NCI-H2196 (cell line): ENCODE measurements at regions not wholly inside any gene's neighbourhood (a gene's known extent, or its start where the extent isn't known, plus 50 kb on each side); places are given as distances from the start of the nearest gene placed in this dataset.
"Not testable (repeated sequence)": the region's sequence is repeated elsewhere in the genome, so short reads cannot be mapped to it uniquely, and the experiment has no call there.

Experiments
- DNase-seq: peaks from one replicate; lab custom pipeline; 2025; ENCODE audit not compliant: unreplicated experiment; lab: John Stamatoyannopoulos, UW

DNA sequence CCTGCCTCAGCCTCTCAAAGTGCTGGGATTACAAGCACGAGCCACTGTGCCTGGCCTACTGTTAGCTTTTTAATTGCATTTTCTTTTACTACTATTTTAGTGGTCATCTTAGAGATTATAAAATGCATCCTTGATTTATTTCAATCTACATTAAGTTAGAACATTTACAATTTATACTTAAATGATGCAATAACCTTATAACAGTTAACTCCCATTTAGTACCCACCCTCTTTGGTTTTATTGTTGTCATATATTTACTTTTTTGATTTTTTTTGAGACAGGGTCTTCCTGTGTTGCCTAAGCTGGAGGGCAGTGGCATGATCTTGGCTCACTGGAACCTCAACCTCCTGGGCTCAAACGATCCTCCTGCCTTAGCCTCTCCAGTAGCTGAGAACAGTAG lies 77.3 kb downstream of the PPCDC start:
- no peak for DNase-seq

DNA sequence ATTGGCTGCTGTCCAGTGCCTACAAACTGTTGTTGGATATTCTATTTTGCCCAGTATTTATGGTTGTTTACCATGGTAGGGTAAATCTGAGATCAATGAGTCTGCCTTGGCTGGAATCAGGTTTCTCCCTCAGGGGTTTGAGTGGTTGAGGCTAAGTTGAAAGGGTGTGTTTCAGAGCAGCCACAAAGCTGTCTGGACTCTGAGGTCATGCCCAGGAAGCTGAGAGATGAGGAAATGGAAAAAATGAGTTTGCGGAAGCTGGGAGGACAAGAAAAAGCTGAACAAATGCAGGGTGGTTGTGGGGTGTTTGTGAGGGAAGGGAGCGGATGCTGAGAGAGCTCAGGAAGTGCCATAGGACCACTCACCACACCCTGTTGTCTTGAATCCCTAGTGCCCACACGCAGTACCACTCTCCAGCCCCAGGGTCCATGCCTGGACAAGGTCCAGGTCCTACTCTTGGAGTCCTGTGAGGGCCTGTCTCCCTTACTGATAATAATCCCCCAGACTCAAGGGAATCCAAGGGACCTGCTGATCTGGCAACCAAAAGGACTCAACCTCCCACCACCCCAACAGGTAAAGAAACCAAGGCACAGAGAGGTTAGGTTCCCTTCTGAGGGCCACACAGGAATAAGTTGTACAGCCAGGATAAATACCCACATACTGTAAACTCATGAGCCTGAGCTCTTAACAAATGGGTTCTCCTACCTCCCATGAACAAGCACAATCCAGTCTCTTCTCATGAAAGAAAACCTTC lies 81.6 kb downstream of the PPCDC start:
- DNase-seq, result peak; percentile 66

DNA sequence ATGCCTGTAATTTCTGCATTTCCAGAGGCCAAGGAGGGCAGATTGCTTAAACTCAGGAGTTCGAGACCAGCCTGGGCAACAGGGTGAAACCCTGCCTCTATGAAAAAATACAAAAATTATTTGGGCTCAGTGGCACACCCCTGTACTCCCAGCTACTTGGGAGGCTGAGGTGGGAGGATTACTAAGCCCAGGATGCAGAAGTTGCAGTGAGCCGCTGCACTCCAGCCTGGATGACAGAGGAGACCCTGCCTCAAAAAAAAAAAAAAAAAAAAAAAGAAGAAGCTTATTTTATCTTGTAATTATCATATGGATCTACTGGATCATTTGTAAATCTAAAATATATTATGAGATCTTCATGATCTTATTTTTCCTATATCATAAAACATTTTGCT lies 84.1 kb downstream of the PPCDC start:
- no peak for DNase-seq

DNA sequence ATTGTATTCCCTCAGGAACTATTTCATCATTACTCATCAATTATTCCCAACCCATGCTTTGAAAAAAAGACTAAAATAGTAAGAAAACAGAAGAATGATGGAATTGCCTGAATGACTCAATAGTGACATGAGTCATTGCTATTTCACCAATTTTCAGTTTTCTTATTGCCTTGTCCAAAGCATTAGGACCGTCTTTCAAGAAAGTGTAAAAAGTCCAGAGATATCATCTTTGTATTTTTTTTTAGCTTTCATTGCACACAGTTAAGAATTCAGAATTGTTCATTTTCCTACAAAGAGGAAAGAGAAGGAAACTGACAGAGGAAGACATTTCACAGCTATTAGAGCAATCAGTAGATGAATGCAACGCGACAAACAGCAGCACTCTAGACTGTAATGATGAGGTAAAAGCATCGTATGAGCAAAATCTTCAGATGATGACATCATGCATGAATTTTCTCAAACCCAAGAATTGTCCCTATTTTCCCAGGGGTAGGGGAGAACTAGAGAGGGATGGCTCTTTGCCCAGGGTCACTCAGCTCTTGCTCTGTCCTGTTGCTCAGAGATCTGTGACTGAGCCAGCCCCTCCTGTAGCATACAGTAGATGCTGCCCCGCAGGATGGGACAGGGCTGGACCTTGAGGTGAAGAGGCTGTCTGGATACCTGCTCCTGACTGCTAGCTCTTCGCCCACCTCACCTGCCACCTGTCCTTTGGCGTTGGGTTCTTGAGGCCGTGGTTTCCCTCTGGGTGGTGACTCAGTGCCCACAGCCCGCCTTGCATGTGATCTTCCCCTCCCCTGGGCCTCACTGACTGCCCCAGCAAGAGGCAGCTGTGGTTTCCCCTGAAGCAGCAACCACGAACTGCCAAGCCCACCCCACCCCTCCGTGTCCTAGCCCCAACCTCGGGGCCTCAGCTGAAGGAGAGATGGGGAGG lies 84.8 kb downstream of the PPCDC start:
- DNase-seq, result no peak

DNA sequence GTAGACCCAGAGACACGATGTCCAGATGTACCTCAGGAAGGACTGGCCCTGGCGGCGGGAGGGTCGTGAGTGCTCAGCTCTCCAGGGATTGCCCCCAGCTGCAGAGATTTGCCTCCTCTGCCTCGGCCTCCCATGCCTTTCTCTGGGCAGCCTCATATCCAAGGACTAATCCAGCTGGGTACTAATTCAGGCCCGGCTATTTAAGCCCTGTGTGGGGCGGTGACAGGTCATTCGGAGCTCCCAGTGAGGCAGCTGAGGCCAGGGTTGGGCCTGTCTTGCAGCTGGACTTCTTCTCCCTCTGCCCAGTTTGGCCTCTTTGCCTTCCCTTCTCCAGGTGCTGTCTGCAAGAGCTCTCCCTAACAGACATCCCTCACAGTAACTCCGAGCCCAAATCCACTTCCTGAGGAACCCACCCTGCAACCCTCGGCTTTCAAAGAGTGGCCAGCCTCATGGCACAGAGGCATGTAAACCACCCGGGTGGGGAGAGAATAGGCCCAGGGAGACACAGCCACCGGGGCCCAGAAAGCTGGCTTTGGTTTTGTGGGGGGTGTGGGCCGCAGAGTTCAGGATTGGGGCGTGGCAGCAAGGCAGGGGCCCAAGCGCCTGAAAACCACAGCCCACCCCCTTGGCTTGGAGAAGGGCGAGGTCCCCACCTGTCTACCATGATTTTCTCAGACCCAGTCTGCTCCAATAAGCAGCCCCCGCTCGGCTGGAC lies 85.8 kb downstream of the PPCDC start:
- no peak for DNase-seq

DNA sequence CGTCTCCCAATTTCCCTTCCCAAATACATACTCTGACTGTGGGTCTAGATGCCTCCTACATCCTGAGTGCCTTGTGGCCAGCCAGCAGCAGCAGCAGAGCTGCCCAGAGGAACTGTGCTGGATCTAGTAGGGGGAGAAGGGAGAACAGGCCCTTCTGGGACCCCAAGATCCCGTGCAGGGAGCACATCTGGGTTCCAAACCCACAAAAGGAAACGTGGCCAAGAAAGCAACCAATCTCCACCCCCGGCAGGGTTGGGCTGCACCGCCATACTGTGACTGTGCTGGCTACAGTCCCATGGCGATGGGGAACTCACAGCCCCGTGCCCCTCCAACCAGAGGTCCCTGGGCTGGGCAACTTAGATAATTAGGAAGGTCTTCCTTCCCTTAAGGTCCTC lies 86.3 kb downstream of the PPCDC start:
- DNase-seq, result no peak

DNA sequence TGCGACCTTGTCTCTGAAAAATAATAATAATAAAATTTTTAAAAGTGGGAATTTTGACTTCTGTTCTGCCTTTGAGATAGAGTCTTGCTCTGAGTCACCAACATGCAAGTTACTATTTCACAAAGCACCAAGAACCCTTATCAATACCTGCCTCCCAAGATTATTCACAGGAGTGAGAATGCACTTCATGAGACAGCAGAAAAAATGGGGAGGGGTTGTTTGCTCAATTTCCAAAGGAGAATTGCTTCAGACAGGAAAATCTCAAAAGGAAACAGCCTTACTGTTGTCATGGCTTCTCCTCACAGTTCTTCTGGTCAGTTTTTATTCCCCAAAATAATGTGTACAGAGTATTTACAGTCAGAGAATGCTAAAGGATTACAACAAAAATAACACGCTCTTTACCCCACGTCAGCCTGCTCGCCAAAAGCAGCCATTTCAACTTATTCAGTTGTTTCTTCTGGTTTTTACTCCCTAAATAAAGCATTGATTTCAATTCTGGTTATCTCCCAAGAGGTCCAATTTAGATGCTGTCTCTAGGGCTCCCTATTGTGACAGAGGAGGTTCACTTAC lies 89.0 kb downstream of the PPCDC start:
- DNase-seq, result no peak

DNA sequence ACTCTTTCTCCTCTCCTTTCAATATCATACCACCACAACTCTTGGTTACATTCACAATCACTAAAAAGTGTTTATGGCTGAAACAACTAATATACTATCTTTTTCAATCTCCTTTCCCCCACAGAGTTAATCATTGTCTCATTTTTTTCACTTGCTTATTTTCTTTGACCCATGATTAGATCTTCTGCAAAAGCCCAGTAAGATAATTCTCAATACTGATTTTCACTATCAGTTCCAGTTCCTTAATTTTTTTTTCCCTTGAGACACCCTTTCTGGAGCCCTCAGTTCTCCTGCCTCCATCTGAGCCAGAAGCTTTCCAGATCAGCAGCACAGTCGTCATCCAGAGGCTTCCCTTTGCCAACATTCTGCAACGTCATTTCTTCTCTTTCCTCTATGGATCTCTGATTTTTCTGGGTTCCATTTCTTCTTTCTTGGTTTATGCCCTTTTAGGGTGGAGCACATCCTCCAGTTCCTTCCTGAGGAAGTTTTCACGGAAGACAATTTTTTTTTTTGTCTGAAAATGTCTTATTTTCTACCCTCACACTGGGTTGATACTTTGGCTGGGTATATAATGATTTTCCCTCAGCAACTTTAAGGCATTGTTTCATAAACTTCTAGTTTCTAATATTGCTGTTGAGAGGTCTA lies 88.7 kb upstream of the C15orf39 start:
- DNase-seq, result no peak

DNA sequence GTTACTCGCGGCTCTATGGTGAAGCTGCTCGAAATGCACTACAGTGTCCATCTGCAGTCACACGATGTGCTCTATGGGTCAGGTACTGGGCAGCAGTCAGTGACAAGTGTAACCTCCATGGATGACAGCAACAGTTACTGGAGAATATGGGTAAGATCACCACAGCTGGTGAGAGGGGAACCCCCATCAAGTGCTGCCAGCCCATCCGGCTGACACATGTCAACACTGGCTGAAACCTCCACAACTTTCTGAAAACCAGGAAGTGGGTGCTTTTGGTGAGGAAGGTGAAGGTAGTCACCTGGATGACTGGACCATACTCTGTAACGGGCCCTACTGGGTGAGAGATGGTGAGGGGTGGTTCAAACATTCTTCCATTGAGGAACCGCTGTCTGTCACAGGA lies 87.4 kb upstream of the C15orf39 start:
- no peak for DNase-seq

DNA sequence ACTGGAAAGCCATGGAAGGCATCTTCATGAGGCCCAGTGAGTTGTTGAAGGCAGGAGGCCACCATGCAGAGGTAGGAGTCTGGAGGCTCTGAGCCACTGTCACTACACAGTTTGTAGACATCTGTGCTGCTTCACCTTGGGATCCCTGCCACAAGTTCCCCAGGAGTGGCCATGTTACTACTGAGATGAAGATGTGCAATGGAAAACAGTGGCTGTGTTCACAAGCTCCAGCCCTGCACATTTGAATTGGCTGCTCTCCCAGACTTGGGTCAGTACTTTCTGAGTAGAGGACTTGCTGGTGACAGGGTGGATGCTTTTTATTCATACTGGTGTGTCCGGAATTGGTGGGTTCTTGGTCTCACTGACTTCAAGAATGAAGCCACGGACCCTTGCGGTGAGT lies 86.9 kb upstream of the C15orf39 start:
- DNase-seq, result no peak

DNA sequence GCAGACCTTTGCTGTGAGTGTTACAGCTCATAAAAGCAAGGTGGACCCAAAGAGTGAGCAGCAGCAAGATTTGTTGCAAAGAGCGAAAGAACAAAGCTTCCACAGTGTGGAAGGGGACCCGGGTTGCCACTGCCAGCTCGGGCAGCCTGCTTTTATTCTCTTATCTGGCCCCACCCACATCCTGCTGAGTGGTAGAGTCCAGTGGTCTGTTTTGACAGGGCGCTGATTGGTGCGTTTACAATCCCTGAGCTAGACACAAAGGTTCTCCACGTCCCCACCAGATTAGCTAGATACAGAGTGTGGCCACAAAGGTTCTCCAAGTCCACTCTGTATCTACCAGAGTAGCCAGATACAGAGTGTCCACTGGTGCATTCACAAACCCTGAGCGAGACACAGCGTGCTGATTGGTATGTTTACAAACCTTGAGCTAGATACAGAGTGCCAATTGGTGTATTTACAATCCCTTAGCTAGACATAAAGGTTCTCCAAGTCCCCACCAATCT lies 86.2 kb upstream of the C15orf39 start:
- DNase-seq, result not testable (repeated sequence)

DNA sequence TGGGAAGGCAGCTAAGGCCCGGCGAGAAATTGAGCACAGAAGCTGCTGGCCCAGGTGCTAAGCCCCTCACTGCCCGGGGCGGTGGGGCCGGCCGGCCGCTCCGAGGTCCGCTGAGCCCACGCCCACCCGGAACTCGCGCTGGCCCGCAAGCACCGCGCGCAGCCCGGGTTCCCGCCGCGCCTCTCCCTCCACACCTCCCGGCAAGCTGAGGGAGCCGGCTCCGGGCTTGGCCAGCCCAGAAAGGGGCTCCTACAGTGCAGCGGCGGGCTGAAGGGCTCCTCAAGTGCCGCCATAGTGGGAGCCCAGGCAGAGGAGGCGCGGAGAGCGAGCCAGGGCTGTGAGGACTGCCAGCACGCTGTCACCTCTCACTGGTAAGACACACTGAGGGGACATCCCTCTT lies 85.5 kb upstream of the C15orf39 start:
- not testable (repeated sequence) for DNase-seq

DNA sequence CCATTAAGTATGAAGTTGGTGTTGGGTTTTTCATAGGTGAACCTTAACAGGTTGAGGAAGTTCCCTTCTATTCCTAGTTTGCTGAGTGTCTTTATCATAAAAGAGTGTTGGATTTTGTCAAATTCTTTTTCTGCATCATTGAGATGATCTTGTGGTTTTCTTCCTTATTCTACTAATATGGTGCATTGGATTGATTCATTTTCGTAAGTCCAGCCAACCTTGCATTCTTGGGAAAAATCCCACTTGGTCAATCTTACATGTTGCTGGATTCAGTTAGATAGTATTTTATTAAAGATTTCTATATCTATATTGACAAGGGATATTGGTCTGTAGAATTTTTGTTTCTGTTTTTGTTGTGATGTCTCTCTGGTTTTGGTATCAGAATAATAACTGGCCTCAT lies 83.7 kb upstream of the C15orf39 start:
- DNase-seq, result no peak

DNA sequence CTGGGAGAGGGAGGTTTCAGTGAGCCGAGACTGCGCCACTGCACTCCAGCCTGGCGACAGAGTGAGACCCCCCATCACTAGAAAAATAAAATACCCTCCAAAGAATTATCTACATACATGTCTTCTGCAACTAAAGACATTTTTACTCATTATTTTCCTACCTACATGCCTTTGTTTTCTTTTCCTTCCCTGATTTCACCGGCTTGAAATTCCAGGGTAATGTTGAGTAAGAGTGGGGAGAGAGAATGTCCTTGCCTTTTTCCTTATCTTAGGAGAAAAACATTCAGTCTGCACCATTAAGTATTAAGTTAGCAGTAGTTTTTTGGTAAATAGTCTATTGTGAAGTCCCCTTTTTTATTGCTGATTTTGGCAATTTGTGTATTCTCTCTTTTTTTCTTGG lies 82.4 kb upstream of the C15orf39 start:
- DNase-seq, result not testable (repeated sequence)

DNA sequence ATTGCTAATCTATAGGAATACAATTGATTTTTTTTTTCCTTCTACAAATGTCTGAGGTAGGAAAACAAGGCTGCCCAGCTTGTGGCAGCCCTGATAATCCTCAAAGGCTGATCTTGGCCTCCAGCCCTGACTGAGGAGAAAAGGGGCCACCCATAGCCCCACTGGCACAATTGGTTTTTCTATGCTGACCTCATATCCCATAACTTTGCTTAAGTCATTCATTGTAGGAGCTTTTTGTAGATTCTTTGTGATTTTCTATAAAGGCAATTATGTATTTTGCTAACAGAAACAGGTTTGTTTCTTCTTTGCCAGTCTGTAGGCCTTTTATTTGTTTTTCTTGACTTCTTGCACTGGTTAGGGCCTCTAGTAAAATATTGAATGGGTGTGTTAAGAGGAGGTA lies 80.2 kb upstream of the C15orf39 start:
- no peak for DNase-seq

DNA sequence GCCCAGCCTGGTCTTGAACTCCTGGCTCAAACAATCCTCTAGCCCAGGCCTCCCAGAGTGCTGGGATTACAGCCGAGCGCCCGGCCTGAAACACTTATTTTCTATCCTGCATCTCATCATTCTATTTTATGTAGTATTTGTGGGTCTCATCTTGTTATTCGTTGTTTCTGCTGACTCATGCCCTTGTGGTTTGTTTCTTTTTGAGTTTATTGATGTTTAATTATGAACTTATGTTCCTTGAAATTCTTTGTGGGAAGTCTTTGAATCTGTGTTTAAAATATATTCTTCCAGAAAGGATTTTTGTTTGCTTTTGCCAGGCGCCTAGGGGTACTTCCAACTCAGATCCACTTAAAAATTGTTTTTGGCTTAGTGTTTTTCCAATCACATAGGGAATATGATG lies 78.3 kb upstream of the C15orf39 start:
- DNase-seq, result no peak

DNA sequence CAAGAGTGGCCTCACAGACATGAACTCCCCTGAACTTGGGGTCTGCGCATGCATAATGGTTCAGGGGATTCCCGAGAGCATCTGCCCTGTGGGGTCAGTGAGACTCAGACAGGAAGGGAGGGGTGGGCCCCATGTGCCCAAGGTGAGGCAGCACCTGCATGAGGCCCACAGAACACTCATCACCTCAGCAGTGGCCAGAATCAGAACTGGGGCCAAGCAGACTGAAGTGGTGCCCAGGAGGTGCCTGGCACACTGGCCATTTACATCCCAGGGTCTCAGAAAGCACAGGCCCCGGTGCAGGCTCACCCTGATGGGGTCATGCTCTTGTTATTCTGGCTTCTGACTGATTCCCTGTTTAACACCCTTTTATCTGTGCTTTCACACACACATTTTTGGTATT lies 77.4 kb upstream of the C15orf39 start:
- not testable (repeated sequence) for DNase-seq

DNA sequence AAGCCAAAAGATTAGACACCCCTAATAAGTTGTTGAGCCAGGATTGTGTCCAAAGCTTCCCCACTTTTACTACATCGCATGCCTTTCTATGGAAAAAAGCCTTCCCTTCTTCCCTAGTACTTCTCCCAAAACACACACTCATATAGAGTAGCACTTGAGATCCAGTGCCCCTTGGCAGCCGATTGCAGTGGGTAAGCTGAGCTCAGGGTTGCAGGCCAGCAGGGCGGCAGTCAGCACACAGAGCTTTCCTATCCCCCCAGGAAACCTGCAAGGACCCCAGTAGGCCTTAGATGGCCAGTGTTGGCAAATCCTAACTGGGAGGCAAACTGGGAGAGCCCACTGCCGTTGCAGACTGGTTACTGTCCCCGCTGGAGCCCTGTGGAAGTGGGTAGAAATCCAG lies 75.7 kb upstream of the C15orf39 start:
- no peak for DNase-seq

DNA sequence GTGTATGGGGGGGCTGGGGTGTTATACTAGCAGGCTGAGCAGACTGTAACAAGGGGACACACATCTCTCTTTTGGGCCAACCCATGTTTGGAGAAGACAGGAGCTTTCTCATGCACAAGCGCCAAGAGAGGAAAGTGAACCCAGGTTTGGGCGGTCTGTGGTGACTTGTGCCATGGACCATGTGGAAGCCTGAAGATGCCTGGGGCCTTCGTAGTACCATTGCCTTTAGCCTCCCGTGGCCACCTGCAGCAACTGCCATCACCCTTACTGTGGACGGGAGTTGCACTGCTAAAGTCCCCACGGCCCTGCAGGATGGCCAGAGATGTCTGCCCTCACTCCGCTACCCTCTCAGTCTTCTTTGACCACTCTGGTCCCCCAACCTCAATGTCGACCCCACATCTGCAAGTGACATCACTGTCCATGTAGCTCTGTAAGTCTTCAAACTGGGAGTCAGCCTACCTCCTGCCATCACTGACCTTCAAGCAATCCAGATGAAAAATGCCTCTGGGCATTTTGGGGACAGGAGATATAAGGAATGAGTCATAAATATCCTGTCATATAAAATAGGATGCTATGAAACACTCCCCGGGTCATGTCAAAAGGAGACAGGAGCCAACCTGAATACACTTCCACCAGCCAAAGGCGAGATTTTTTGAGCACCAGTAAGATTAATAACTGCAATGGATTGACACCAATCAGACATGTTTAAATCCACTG lies 74.7 kb upstream of the C15orf39 start:
- DNase-seq, result no peak

DNA sequence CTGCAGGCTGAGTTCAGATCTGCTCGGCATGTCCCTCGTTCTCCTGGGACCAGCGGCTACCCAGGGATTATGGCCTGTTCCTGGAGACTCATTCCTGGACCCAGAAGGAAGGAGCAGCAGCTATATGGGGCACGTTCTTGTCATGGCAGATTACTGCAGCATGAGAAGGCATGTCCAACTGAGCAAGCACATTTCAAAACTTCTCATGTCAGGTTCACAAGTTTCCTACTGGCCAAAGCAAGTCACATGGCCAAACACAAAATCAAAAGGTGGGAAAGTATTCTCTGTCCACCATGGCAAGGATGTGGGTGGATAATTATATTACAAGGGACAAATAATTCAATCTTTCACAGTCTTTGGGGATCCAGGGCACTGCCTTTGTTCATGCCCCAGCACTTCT lies 71.9 kb upstream of the C15orf39 start:
- DNase-seq, result no peak
